ENCODE measurements at regions not wholly inside any gene's neighbourhood (a gene's known extent, or its start where the extent isn't known, plus 50 kb on each side); places are given as distances from the start of the nearest gene placed in this dataset.
A peak's percentile ranks its signal among the peaks of the same experiment; 100 is the strongest.

- no peak for DNase-seq
Measured at GRCh38 chr6:141326925-141327324, 805.8 kb upstream of the GJE1 start.

- DNase-seq = peak in 3 of 56 donors; percentile 0 to 45 (median 8)
Measured at GRCh38 chr6:141326426-141326825, 806.3 kb upstream of the GJE1 start.

GRCh38 chr6:141321493-141322347, 811.0 kb upstream of the GJE1 start:
- peak in 2 of 56 donors; percentile 0 to 1 for DNase-seq

DNA sequence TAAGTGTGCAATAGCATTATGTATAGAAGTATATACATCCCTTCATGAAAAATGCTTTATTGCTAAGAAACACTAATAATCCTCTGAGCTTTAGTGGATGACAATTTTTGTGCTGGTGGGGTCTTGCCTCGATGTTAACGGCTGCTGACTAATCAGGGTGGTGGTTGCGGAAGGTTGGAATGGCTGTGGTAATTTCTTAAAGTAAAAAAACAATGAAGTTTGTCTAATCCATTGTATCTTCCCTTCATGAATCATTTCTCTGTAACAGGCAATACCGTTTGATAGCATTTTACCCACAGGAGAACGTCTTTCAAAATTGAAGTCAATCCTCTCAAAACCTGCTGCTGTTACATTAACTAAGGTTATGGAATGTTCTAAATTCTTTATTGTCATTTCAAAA, 816.5 kb upstream of the GJE1 start:
- no peak for DNase-seq

- no peak for DNase-seq
Measured at GRCh38 chr6:141313986-141314385, 818.7 kb upstream of the GJE1 start.

DNA sequence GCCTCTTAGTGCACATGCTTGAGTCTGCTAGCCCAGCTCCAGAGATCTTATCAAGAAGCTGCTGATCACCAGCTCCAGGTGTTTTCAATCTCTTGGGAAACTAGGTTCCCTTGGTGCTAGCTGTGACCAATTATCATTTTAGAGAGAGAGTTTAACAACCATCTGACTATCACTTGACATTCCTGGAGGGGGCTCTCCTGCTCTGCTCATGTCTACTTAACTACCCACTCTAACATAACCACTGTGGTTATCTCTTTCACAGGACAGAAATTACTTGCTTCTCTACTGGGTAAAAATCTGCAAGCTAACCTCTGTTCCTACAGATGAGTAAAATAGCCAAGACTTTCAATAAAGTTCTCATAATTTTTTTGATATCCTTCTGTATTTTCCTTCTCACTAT, 823.4 kb upstream of the GJE1 start:
- DNase-seq = no peak

DNA sequence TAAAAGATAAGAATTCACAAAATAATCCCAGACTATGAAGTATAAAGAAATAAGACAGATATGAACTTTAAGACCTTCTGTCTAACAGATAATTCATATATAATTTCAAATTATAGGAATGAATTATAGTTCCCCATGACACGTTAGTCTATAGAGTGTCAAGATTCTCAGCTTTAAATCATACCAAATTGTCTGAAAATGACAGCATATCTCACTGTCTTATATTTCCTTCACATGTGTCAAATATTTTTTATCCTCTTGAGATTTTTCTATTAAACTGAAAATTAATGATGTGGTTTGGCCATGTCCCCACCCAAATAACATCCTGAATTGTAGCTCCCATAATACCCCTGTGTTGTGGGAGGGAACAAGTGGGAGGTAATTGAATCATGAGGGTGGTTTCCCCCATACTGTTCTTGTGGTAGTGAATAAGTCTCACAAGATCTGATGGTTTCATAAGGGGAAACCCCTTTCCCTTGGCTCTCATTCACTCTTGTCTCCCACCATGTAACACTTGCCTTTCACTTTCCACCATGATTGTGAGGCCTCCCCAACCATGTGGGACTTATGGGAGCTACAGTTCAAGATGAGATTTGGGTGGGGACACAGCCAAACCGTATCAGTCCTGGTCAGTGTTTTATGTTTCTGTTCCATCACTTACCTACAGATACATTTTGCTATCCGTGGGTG, 825.3 kb upstream of the GJE1 start:
- DNase-seq = no peak

DNA sequence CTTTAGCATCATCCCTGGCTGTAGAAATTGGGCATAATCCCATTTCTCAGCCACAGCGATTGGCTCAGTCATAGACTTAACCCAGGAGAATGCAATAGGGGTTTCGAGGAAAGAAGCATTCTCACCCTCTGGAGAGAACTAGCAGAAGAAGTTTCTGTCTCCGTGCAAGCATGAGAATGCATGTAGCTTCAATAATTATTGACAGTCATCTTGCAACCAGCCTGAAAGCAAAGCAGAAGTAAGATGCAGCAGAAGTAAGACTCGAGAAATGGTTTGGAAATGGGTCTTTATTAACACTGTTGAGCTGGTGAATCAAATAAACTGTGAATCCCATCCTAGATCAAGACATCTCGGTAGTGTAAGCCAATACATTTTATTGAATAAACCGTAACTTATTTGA, 828.8 kb upstream of the GJE1 start:
- DNase-seq = no peak

GRCh38 chr6:141301779-141302178, 830.9 kb upstream of the GJE1 start:
- no peak for DNase-seq

DNA sequence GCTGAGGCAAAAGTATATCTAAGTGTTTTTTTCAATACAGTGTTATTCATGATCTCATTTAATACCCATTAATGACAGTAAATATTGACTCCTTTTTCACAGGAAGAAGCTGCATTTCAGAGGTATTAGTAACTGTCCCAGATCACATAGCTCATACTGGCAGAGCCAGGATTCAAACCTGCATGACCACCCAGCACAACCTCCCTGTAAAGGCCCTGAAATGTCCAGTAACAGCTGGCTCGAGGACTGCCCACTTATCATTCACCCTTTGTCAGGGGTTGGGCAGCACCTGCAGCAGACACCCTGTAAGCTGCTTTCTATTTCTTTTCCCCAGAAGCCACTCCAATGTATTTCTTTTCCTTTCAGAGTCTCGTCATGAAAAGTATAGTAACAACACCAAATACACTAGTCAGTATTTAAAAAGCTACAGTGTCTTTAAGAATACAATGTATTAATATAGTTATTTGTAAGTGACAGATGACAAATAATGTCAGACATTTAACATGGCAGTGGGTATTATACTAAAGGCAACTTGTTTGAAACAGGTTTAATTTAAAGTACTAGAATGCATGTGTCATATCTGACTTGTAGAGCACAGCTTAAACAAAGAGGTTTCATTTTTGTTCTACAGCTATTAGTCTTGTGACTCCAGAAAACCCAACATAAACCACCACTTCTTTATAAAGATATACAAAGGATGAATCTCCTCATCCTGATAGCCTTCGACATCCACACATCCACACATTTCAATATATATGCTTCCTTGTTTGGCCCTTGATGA, 841.6 kb upstream of the GJE1 start:
- no peak for DNase-seq

DNA sequence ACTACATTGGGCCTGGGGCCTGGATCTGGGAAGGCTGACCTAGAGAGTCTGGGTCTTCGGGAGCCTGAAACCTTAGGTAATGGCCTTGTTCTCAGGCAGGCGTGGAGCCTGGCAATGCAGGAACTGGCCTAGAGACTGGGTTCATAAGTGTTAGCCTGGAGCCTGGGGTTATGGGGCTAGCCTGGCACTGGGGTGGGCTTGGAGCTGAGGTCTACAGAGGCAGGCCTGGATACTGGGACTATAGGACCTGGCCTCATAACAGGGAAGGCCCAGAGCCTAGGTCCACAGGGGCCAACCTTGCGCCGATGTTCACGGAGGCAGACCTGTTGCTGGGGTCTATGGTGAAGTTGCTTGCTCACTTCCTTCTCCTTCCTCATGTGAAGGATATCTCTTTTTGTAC, 843.8 kb upstream of the GJE1 start:
- no peak for DNase-seq

DNA sequence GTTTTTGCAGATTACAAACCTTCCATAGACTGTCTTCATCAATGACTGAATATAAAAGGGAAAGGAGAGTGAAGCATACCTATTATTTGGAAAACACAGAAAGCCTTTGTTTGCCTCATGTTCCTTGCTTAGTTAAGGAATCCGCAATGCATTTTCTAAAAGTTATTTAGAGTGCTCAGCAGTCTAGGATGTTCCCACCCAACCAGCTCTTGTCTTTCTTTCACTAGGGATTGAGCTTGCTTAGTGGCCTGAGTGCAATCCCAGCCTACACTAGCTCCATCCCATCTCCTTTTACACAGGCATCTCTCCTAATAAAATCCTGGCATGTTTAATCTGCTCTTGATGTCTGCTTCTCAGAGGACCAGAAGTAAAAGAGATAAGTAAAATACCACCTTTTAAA, 850.5 kb upstream of the GJE1 start:
- DNase-seq = no peak

DNA sequence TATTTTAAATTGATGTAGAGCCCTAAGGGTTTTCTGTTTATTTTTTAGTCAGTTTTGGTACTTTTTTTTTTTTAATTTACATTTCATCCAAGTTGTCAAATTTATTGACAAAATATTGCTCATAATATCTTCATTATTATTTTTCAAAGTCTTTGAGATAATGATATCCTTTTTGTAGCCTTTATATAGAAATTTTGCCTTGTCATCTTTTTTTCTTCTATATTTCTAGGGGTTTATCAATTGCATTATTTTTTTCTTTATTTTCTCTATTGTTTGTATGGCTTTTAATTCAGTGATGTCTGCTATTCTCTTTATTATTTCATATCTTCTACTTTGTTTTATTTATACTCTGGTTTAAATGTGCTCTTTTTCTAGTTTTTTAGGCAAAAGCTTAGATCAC, 863.0 kb upstream of the GJE1 start:
- no peak for DNase-seq

GRCh38 chr6:141267420-141267819, 865.3 kb upstream of the GJE1 start:
- no peak for DNase-seq

DNA sequence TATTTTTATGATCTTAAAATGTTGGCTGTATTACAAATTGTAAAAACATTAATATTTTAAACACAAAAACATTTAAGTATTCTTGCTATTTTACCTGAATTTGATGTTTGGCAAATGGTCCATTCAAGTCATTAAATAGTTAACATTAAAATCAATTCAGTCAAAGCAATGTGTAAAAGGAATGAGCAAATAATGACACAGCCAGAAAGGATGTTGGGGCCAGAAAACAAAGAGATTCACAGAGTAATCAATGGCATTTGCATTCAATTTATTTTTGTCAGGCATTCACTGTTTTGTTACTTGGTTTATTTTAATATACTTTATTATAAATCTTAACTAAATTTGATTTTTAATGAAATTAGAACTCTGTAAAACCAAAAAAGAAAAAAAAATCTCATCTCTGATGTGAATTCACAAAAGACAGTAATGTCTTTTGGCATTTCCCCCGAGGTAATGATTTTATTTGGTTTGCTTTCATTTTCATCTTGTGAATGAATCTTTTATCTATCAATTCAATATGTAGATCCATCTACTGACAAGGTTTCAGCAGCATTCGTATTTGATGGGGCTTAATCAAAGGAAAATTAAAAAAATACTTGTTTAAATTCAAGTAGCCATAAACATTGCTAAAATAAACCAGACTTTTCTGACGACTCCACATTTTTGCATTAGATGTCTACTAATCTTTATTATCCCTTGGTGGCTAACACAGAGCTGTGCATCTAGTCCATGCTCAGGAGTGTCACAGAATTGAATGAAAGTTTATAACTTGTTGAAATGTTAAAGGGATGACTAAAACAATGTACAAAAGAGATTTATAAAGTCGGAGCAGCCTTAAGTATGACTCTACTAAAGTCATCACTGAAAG, 866.7 kb upstream of the GJE1 start:
- DNase-seq = no peak

- no peak for DNase-seq
Measured at GRCh38 chr6:141264101-141264500, 868.6 kb upstream of the GJE1 start.

- DNase-seq = no peak
Measured at GRCh38 chr6:141261672-141262060, 871.1 kb upstream of the GJE1 start.

DNA sequence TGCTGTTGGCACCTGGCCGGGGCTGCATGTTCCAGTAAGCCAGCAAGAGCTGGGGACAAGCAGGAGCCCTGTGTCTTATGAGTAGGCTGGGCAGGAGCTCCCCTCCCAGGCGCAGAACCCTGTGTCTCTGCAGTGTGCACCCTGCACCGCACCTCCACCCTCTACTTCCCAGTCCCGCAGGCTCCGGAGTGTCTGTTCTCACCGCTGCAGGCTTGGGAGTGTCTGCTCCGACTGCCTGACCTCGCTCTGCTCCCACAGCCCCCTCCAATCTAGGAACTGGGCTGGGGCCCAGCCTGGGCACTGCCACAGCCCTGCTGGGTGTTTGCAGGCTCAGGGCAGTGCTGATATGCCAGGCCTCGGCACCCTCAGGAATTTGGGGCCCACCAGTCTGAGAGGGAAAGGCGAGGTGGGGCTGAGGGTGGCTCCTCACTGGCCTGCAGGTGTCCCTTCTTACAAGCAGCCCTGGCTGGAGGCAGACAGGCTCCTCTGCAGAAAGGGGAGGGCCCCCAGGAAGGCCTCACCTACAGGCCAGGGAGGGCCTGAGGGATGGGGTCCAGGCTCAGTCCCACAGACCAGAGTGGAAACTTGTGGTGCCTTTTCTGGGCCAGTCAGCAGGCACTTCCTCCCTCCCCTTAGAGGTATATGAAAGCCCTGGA, 871.6 kb upstream of the GJE1 start:
- DNase-seq = no peak

GRCh38 chr6:141260627-141261015, 872.1 kb upstream of the GJE1 start:
- no peak for DNase-seq

DNA sequence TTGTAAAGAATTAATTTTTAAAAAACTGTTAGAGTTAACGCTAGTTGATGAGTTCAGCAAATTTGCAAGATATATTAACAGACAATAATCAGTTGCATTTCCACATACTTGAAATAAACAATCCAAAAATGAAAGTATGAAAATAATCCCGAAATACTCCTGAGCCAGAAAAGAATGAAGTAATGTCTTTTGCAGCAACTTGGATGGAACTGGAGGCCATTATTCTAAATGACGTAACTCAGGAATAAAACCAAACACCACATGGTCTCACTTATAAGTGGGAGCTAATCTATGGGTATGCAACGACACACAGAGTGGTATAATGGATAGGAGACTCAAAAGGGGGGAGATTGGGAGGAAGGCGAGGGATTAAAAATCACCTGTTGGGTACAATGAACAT, 872.9 kb upstream of the GJE1 start:
- DNase-seq = no peak

GRCh38 chr6:141259091-141259490, 873.6 kb upstream of the GJE1 start:
- no peak for DNase-seq
